Mammary epithelial cell (primary cell): ENCODE measurements at regions not wholly inside any gene's neighbourhood (a gene's known extent, or its start where the extent isn't known, plus 50 kb on each side); places are given as distances from the start of the nearest gene placed in this dataset.

Experiments
- CTCF ChIP-seq, 2 donors: IDR thresholded peaks in 1 of 2; conservative IDR thresholded peaks in 1 of 2; 2 replicates each; pipeline ENCODE4 v1.5.1; 2011 to 2012; ENCODE audit warnings: inconsistent platforms in 2 of 2, low read length in 2 of 2, mild to moderate bottlenecking in 2 of 2, control low read depth in 1 of 2, low read depth in 1 of 2; ENCODE audit not compliant: insufficient read depth in 1 of 2; ENCODE audit errors: extremely low read depth in 1 of 2
- EZH2 ChIP-seq: IDR thresholded peaks from 2 replicates; pipeline ENCODE4 v1.6.1; 2012; ENCODE audit warnings: low read length, inconsistent platforms, borderline replicate concordance

DNA sequence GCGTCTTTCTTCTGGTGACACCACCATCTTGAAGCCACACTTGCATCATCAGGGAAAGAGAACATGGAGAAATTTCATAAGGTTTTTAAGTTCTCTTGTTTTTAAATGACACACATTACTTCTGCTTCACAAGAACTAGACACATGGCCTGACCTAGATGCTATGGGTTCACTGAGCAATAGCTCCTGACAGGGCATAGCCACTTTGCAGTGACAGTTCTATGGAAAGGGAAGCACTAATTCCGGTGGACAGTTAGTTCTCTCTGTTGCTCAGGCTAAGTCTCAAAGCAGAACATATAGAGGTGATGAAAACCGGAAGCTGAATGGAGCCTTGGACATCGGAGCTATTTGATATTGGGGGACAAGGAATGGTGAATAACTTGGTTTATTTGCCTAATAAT lies 940.1 kb upstream of the WWC1 start:
- no peak for TF ChIP-seq CTCF (conservative IDR thresholded peaks at IDR 0.05 in 1 of 2, IDR thresholded peaks at IDR 0.05 in 1 of 2; ENCODE audit: extremely low read depth in 1 of 2, insufficient read depth in 1 of 2, low read depth in 1 of 2, low read length in 2 of 2)
- no peak for TF ChIP-seq EZH2
